Psoas muscle (tissue), 7 donors: ENCODE measurements at regions not wholly inside any gene's neighbourhood (a gene's known extent, or its start where the extent isn't known, plus 50 kb on each side); places are given as distances from the start of the nearest gene placed in this dataset.

Source experiments
- ATAC-seq, 4 donors: fragments of 200-7000 bp; cut with Tn5 transposase; one replicate each; pipeline ENCODE4 v1.9.1; 2020; ENCODE audit warnings: moderate library complexity in 3 of 4, mild to moderate bottlenecking in 2 of 4
- DNase-seq, 2 donors: peaks; one replicate each; pipeline ENCODE4 v3.0.0-alpha.2; 2020
- H3K27ac ChIP-seq: fragments of 200-600 bp; one replicate; pipeline ENCODE4 v1.8.0; 2022
- H3K27me3 ChIP-seq, 3 donors: fragments of 200-600 bp in 1 of 3; one replicate each; pipeline versions ENCODE4 v1.6.1 to v1.8.0; 2013 to 2022; ENCODE audit warnings: low read length in 2 of 3, mild to moderate bottlenecking in 2 of 3, moderate library complexity in 1 of 3; ENCODE audit not compliant: insufficient read depth in 3 of 3
- H3K36me3 ChIP-seq, 2 donors: fragments of 200-600 bp in 1 of 2; one replicate each; pipeline versions ENCODE4 v1.6.1 to v1.8.0; 2013 to 2022; ENCODE audit warnings: low read depth in 1 of 2, mild to moderate bottlenecking in 1 of 2, moderate library complexity in 1 of 2; ENCODE audit not compliant: insufficient read depth in 1 of 2
- H3K4me1 ChIP-seq: fragments of 200-600 bp; one replicate; pipeline ENCODE4 v1.8.0; 2022
- H3K4me3 ChIP-seq: fragments of 200-600 bp; one replicate; pipeline ENCODE4 v1.8.0; 2022; ENCODE audit warnings: mild to moderate bottlenecking
- H3K9me3 ChIP-seq: fragments of 200-600 bp; one replicate; pipeline ENCODE4 v1.8.0; 2022
- CTCF ChIP-seq: fragments of 200-600 bp; IDR thresholded peaks from one replicate; pipeline ENCODE4 v1.8.0; 2022; ENCODE audit warnings: antibody characterized with exemption
- WGBS, 3 donors: extraction: QIAGEN DNeasy Blood & Tissue Kit; methylation state at CpG; one replicate each; pipeline versions ENCODE4 v1.1.6 to v1.1.7; 2013; 5-methylcytosine and 5-hydroxymethylcytosine counted together
- intact Hi-C, 2 donors: fragments of 100-400 bp; cut with DNase I; formaldehyde crosslinking; loops; one replicate each; pipeline versions ENCODE4 v1.11.0 to v1.14.2; 2022
- donor health status: healthy with polysubstance abuse.
- donor health status: DM: no; HTN: no; CAD: no; lungs with moderate emphysema.
- donor health status: Bipolar disorder and iron deficiency.
- donor health status: healthy.
- donor health status: DM: yes; HTN: yes; CAD: no.
- donor health status: DM: no; HTN: no; CAD: no.
- donor health status: DM: yes; HTN: yes; CAD: no.

- no peaks in the 10 kb centered on the region for H3K9me3 ChIP-seq
- intact Hi-C loops = no loop called here
- no peak for TF ChIP-seq CTCF
- no peaks in the 10 kb centered on the region for H3K4me1 ChIP-seq
- no peaks in the 10 kb centered on the region for H3K27me3 ChIP-seq
- H3K4me3 ChIP-seq = no peak overlapping the region
- 78 to 86% (median 85%) methylated on average over 3 of the region's 3 CpGs for WGBS, 3 donors
- no peaks in the 10 kb centered on the region for H3K36me3 ChIP-seq
- no peak for DNase-seq
- H3K27ac ChIP-seq = no peak overlapping the region
- no peak for ATAC-seq
These were observed 65.1 kb upstream of the LDLRAD3 start for GRCh38 chr11:35878741-35879140.

- no peak for ATAC-seq
- Histone ChIP-seq H3K27ac (no peak overlapping the region), H3K4me1 (no peaks in the 10 kb centered on the region), H3K36me3 (no peaks in the 10 kb centered on the region), H3K9me3 (no peaks in the 10 kb centered on the region), H3K27me3 (no peaks in the 10 kb centered on the region), H3K4me3 (no peak overlapping the region)
- no peak for TF ChIP-seq CTCF
- WGBS, 3 donors = 65 to 78% (median 74%) methylated on average over 3 of the region's 3 CpGs
- intact Hi-C loops = no loop called here
- no peak for DNase-seq
These were observed 64.5 kb upstream of the LDLRAD3 start for GRCh38 chr11:35879361-35879760.

- ATAC-seq = no peak
- no peak for TF ChIP-seq CTCF
These were observed 57.1 kb upstream of the LDLRAD3 start for GRCh38 chr11:35886759-35887158.

GRCh38 chr11:35887737-35888136, 56.1 kb upstream of the LDLRAD3 start:
- DNase-seq (no peak), ATAC-seq (no peak)
- H3K9me3 ChIP-seq = no peaks in the 10 kb centered on the region
- intact Hi-C loops = no loop called here
- no peak overlapping the region for H3K27ac ChIP-seq
- no peak overlapping the region for H3K4me3 ChIP-seq
- no peaks in the 10 kb centered on the region for H3K36me3 ChIP-seq
- no peaks in the 10 kb centered on the region for H3K27me3 ChIP-seq
- H3K4me1 ChIP-seq = no peaks in the 10 kb centered on the region
- TF ChIP-seq CTCF = no peak
- 96% methylated on average over 3 of the region's 3 CpGs for WGBS, 3 donors

More at GRCh38 chr11:35886759-35887158, 57.1 kb upstream of the LDLRAD3 start:
- Histone ChIP-seq H3K36me3 (no peaks in the 10 kb centered on the region), H3K27me3 (no peaks in the 10 kb centered on the region), H3K4me1 (no peaks in the 10 kb centered on the region), H3K9me3 (no peaks in the 10 kb centered on the region), H3K4me3 (no peak overlapping the region), H3K27ac (no peak overlapping the region)
- WGBS, 3 donors = 95 to 97% (median 97%) methylated on average over 2 of the region's 2 CpGs
- no peak for DNase-seq
- intact Hi-C loops = no loop called here

GRCh38 chr11:35888961-35889360, 54.9 kb upstream of the LDLRAD3 start:
- intact Hi-C loops = no loop called here
- DNase-seq (no peak), ATAC-seq (no peak)
- Histone ChIP-seq H3K27me3 (no peaks in the 10 kb centered on the region), H3K27ac (no peak overlapping the region), H3K4me1 (peaks cover 4% of the 10 kb centered on the region), H3K4me3 (no peak overlapping the region), H3K9me3 (no peaks in the 10 kb centered on the region), H3K36me3 (no peaks in the 10 kb centered on the region)
- no peak for TF ChIP-seq CTCF
- WGBS, 3 donors = 58 to 91% (median 77%) methylated on average over 3 of the region's 3 CpGs
